ENCODE measurements at regions not wholly inside any gene's neighbourhood (a gene's known extent, or its start where the extent isn't known, plus 50 kb on each side); places are given as distances from the start of the nearest gene placed in this dataset.
"Not testable (repeated sequence)": the region's sequence is repeated elsewhere in the genome, so short reads cannot be mapped to it uniquely, and the experiment has no call there.

GRCh38 chr2:194985258-194985657 lies 671.8 kb upstream of the SLC39A10 start:
- DNase-seq, result no peak

- DNase-seq, result no peak
Observed at GRCh38 chr2:194962254-194962653, 694.8 kb upstream of the SLC39A10 start.

- no peak for DNase-seq
Observed at GRCh38 chr2:194954218-194954617, 702.8 kb upstream of the SLC39A10 start.

- DNase-seq, result peak; percentile 22 to 69 (median 32)
Observed at GRCh38 chr2:194946826-194947225, 710.2 kb upstream of the SLC39A10 start.

- no peak for DNase-seq
Observed at GRCh38 chr2:194938066-194938465, 719.0 kb upstream of the SLC39A10 start.

GRCh38 chr2:194927489-194927888 lies 729.5 kb upstream of the SLC39A10 start:
- no peak for DNase-seq

- DNase-seq, result no peak
Observed at GRCh38 chr2:194926873-194927272, 730.2 kb upstream of the SLC39A10 start.

- no peak for DNase-seq
Observed at GRCh38 chr2:194925742-194926141, 731.3 kb upstream of the SLC39A10 start.

GRCh38 chr2:194917519-194917918 lies 739.5 kb upstream of the SLC39A10 start:
- DNase-seq, result no peak

GRCh38 chr2:194915485-194915884 lies 741.5 kb upstream of the SLC39A10 start:
- no peak for DNase-seq

- no peak for DNase-seq
Observed at GRCh38 chr2:194907569-194907968, 749.5 kb upstream of the SLC39A10 start.

- no peak for DNase-seq
Observed at GRCh38 chr2:194896871-194897270, 760.2 kb upstream of the SLC39A10 start.

GRCh38 chr2:194883711-194884110 lies 773.3 kb upstream of the SLC39A10 start:
- peak; percentile 46 to 73 (median 62) for DNase-seq

GRCh38 chr2:194870974-194871535 lies 786.0 kb upstream of the SLC39A10 start:
- no peak for DNase-seq

GRCh38 chr2:194867328-194867727 lies 789.7 kb upstream of the SLC39A10 start:
- peak in 1 of 3 donors; percentile 24 for DNase-seq

GRCh38 chr2:194854941-194855340 lies 802.1 kb upstream of the SLC39A10 start:
- no peak for DNase-seq

GRCh38 chr2:194842871-194843270 lies 814.2 kb upstream of the SLC39A10 start:
- no peak for DNase-seq

GRCh38 chr2:194834371-194834770 lies 822.7 kb upstream of the SLC39A10 start:
- not testable (repeated sequence) for DNase-seq

- no peak for DNase-seq
Observed at GRCh38 chr2:194826241-194826640, 830.8 kb upstream of the SLC39A10 start.

- DNase-seq, result no peak
Observed at GRCh38 chr2:194824450-194824849, 832.6 kb upstream of the SLC39A10 start.

GRCh38 chr2:194822657-194823056 lies 834.4 kb upstream of the SLC39A10 start:
- DNase-seq, result no peak

- DNase-seq, result no peak
Observed at GRCh38 chr2:194822097-194822496, 834.9 kb upstream of the SLC39A10 start.

GRCh38 chr2:194819367-194819766 lies 837.7 kb upstream of the SLC39A10 start:
- no peak for DNase-seq

GRCh38 chr2:194815475-194815874 lies 841.6 kb upstream of the SLC39A10 start:
- no peak for DNase-seq

GRCh38 chr2:194802589-194802988 lies 854.4 kb upstream of the SLC39A10 start:
- no peak for DNase-seq
